ENCODE measurements at regions not wholly inside any gene's neighbourhood (a gene's known extent, or its start where the extent isn't known, plus 50 kb on each side); places are given as distances from the start of the nearest gene placed in this dataset.

GRCh38 chr10:78526347-78526746 is 492.7 kb downstream of the RPS24 start:
- DNase-seq (ENCODE audit: low read depth in 2 of 3, low spot score in 1 of 3), result no peak

GRCh38 chr10:78527296-78527695 is 493.6 kb downstream of the RPS24 start:
- no peak for DNase-seq (ENCODE audit: low read depth in 2 of 3, low spot score in 1 of 3)

GRCh38 chr10:78528749-78529204 is 495.1 kb downstream of the RPS24 start:
- DNase-seq (ENCODE audit: low read depth in 2 of 3, low spot score in 1 of 3), result no peak

- no peak for DNase-seq (ENCODE audit: low read depth in 2 of 3, low spot score in 1 of 3)
These were observed 495.6 kb downstream of the RPS24 start for GRCh38 chr10:78529262-78529661.

- DNase-seq (ENCODE audit: low read depth in 2 of 3, low spot score in 1 of 3), result no peak
These were observed 497.4 kb downstream of the RPS24 start for GRCh38 chr10:78531088-78531487.

GRCh38 chr10:78532480-78533042 is 498.9 kb downstream of the RPS24 start:
- no peak for DNase-seq (ENCODE audit: low read depth in 2 of 3, low spot score in 1 of 3)

- DNase-seq (ENCODE audit: low read depth in 2 of 3, low spot score in 1 of 3), result no peak
These were observed 499.4 kb downstream of the RPS24 start for GRCh38 chr10:78533098-78533497.

GRCh38 chr10:78533776-78534175 is 500.1 kb downstream of the RPS24 start:
- no peak for DNase-seq (ENCODE audit: low read depth in 2 of 3, low spot score in 1 of 3)

GRCh38 chr10:78535716-78536218 is 502.1 kb downstream of the RPS24 start:
- no peak for DNase-seq (ENCODE audit: low read depth in 2 of 3, low spot score in 1 of 3)

- DNase-seq (ENCODE audit: low read depth in 2 of 3, low spot score in 1 of 3), result no peak
These were observed 503.4 kb downstream of the RPS24 start for GRCh38 chr10:78537018-78537417.

- no peak for DNase-seq (ENCODE audit: low read depth in 2 of 3, low spot score in 1 of 3)
These were observed 505.6 kb downstream of the RPS24 start for GRCh38 chr10:78539247-78539766.

GRCh38 chr10:78540355-78541076 is 506.9 kb downstream of the RPS24 start:
- no peak for DNase-seq (ENCODE audit: low read depth in 2 of 3, low spot score in 1 of 3)

GRCh38 chr10:78541481-78542140 is 507.9 kb downstream of the RPS24 start:
- no peak for DNase-seq (ENCODE audit: low read depth in 2 of 3, low spot score in 1 of 3)

- DNase-seq (ENCODE audit: low read depth in 2 of 3, low spot score in 1 of 3), result no peak
These were observed 508.5 kb downstream of the RPS24 start for GRCh38 chr10:78542141-78542489.

- no peak for DNase-seq (ENCODE audit: low read depth in 2 of 3, low spot score in 1 of 3)
These were observed 508.9 kb downstream of the RPS24 start for GRCh38 chr10:78542521-78542920.

- DNase-seq (ENCODE audit: low read depth in 2 of 3, low spot score in 1 of 3), result no peak
These were observed 509.5 kb downstream of the RPS24 start for GRCh38 chr10:78543031-78543748.

GRCh38 chr10:78543749-78544362 is 510.2 kb downstream of the RPS24 start:
- DNase-seq (ENCODE audit: low read depth in 2 of 3, low spot score in 1 of 3), result peak in 2 of 3 donors; percentile 8 to 25

GRCh38 chr10:78544423-78545090 is 510.9 kb downstream of the RPS24 start:
- no peak for DNase-seq (ENCODE audit: low read depth in 2 of 3, low spot score in 1 of 3)

- DNase-seq (ENCODE audit: low read depth in 2 of 3, low spot score in 1 of 3), result no peak
These were observed 512.1 kb downstream of the RPS24 start for GRCh38 chr10:78545756-78546155.

- DNase-seq (ENCODE audit: low read depth in 2 of 3, low spot score in 1 of 3), result no peak
These were observed 513.7 kb downstream of the RPS24 start for GRCh38 chr10:78547397-78547796.

Data from stimulated activated CD4-positive, alpha-beta T cell treated with anti-CD3 and anti-CD28 coated beads, Interleukin-12 subunit alpha, Interleukin-12 subunit beta, amount 100 ng/mL, for 48 hours (primary cell).